ENCODE measurements at regions not wholly inside any gene's neighbourhood (a gene's known extent, or its start where the extent isn't known, plus 50 kb on each side); places are given as distances from the start of the nearest gene placed in this dataset.

GRCh38 chr9:17052626-17053025 is 82.2 kb upstream of the CNTLN start:
- H3K27ac Mint-ChIP-seq: no peak overlapping the region
- H3K4me1 Mint-ChIP-seq: no peaks in the 10 kb centered on the region
- Histone ChIP-seq H3K9me2 (ENCODE audit: insufficient read depth) (no peaks in the 10 kb centered on the region), H2AFZ (peak overlapping the region; percentile 32; the same call in 1 of the 2 replicates), H3F3A (replicated peaks; ENCODE audit: low read depth) (no peaks in the 10 kb centered on the region), H3K4me1 (ENCODE audit: insufficient read depth) (no peaks in the 10 kb centered on the region), H3K4me3 (no peak overlapping the region), H3K27ac (ENCODE audit: low read depth) (no peak overlapping the region), H3K79me2 (replicated peaks; ENCODE audit: insufficient read depth) (no peaks in the 10 kb centered on the region), H3K36me3 (ENCODE audit: insufficient read depth) (no peaks in the 10 kb centered on the region), H3K4me2 (no peak overlapping the region), H3K27me3 (ENCODE audit: insufficient read depth) (no peaks in the 10 kb centered on the region), H4K20me1 (replicated peaks; ENCODE audit: insufficient read depth) (no peaks in the 10 kb centered on the region)
- no peak overlapping the region for H3K4me3 Mint-ChIP-seq
- no peaks in the 10 kb centered on the region for H3K36me3 Mint-ChIP-seq (ENCODE audit: low read depth)
- peak; percentile 74 for ATAC-seq
- DNase-seq (ENCODE audit: low spot score): peak; percentile 58
- no peak for TF ChIP-seq ZNF462 (CRISPR knock-in tag; IDR thresholded peaks at IDR 0.05)
- TF ChIP-seq EZH2phosphoT487 (IDR thresholded peaks at IDR 0.05; ENCODE audit: unreplicated experiment): no peak
- no peak for TF ChIP-seq EZH2 (IDR thresholded peaks at IDR 0.05; ENCODE audit: low read depth, unreplicated experiment)
- TF ChIP-seq ZNF331 (CRISPR knock-in tag; IDR thresholded peaks at IDR 0.05; ENCODE audit: low read depth): no peak
- no peak for TF ChIP-seq POLR2AphosphoS5 (IDR thresholded peaks at IDR 0.05; ENCODE audit: low read depth)
- no peak for TF ChIP-seq STAT1 (IDR thresholded peaks at IDR 0.05; ENCODE audit: unreplicated experiment)
- no peak for TF ChIP-seq JUNB (IDR thresholded peaks at IDR 0.05; ENCODE audit: unreplicated experiment)
- no peaks in the 10 kb centered on the region for H3K9me3 Mint-ChIP-seq
- H3K27me3 Mint-ChIP-seq (ENCODE audit: insufficient read depth, low read depth, poor library complexity): no peaks in the 10 kb centered on the region
